ENCODE measurements at regions not wholly inside any gene's neighbourhood (a gene's known extent, or its start where the extent isn't known, plus 50 kb on each side); places are given as distances from the start of the nearest gene placed in this dataset.

DNA sequence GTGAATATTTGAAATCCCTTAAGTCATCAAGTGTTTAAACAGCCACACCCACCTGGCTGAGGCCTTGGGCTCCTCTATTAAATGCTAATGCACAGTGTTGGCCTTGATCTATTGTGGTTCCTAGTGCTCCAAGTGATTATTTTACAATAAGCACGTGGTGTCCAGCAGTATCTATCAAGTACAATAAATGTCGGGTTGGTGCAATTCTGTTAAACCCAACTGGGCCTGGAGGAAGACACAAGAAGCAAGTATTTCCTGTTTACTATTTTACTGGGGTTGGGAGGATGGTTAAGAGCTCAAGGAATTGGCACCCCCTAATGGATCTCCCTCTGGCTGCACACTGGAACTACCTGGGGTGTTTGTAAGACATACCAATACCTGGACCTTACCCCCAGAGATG is 72.1 kb upstream of the HNF1B start:
- TF ChIP-seq TCF12 (IDR thresholded peaks at IDR 0.05; ENCODE audit: low read depth) (no peak), RAD21 (IDR thresholded peaks at IDR 0.05; ENCODE audit: low read depth) (no peak)
- TF ChIP-seq, protein P1, sequence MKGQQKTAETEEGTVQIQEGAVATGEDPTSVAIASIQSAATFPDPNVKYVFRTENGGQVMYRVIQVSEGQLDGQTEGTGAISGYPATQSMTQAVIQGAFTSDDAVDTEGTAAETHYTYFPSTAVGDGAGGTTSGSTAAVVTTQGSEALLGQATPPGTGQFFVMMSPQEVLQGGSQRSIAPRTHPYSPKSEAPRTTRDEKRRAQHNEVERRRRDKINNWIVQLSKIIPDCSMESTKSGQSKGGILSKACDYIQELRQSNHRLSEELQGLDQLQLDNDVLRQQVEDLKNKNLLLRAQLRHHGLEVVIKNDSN (IDR thresholded peaks at IDR 0.05), result no peak
- TF ChIP-seq, protein P2, sequence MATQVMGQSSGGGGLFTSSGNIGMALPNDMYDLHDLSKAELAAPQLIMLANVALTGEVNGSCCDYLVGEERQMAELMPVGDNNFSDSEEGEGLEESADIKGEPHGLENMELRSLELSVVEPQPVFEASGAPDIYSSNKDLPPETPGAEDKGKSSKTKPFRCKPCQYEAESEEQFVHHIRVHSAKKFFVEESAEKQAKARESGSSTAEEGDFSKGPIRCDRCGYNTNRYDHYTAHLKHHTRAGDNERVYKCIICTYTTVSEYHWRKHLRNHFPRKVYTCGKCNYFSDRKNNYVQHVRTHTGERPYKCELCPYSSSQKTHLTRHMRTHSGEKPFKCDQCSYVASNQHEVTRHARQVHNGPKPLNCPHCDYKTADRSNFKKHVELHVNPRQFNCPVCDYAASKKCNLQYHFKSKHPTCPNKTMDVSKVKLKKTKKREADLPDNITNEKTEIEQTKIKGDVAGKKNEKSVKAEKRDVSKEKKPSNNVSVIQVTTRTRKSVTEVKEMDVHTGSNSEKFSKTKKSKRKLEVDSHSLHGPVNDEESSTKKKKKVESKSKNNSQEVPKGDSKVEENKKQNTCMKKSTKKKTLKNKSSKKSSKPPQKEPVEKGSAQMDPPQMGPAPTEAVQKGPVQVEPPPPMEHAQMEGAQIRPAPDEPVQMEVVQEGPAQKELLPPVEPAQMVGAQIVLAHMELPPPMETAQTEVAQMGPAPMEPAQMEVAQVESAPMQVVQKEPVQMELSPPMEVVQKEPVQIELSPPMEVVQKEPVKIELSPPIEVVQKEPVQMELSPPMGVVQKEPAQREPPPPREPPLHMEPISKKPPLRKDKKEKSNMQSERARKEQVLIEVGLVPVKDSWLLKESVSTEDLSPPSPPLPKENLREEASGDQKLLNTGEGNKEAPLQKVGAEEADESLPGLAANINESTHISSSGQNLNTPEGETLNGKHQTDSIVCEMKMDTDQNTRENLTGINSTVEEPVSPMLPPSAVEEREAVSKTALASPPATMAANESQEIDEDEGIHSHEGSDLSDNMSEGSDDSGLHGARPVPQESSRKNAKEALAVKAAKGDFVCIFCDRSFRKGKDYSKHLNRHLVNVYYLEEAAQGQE (IDR thresholded peaks at IDR 0.05; ENCODE audit: low read depth), result no peak
- TF ChIP-seq, protein P3, sequence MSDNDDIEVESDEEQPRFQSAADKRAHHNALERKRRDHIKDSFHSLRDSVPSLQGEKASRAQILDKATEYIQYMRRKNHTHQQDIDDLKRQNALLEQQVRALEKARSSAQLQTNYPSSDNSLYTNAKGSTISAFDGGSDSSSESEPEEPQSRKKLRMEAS (IDR thresholded peaks at IDR 0.05), result no peak

Data from Ishikawa (cell line).